ENCODE measurements at regions not wholly inside any gene's neighbourhood (a gene's known extent, or its start where the extent isn't known, plus 50 kb on each side); places are given as distances from the start of the nearest gene placed in this dataset.

- Mint-ChIP-seq H3K4me1 (no peaks in the 10 kb centered on the region), H3K36me3 (ENCODE audit: low read depth) (no peaks in the 10 kb centered on the region), H3K4me3 (no peak overlapping the region), H3K27ac (no peak overlapping the region), H3K27me3 (ENCODE audit: insufficient read depth) (no peaks in the 10 kb centered on the region), H3K9me3 (no peaks in the 10 kb centered on the region)
- Histone ChIP-seq H3K27ac (ENCODE audit: low read depth, low read length) (no peak overlapping the region), H3K4me1 (ENCODE audit: control insufficient read depth, insufficient read depth, low read length) (no peaks in the 10 kb centered on the region), H3K9me3 (ENCODE audit: control insufficient read depth, low read length) (no peaks in the 10 kb centered on the region), H3K27me3 (ENCODE audit: control insufficient read depth, insufficient read depth, low read length, poor library complexity, severe bottlenecking) (no peaks in the 10 kb centered on the region), H3K9ac (ENCODE audit: extremely low read depth, low read length, poor library complexity, severe bottlenecking) (no peak overlapping the region), H3K36me3 (ENCODE audit: control insufficient read depth, insufficient read depth, low read length) (no peaks in the 10 kb centered on the region), H3K4me3 (ENCODE audit: low read length) (no peak overlapping the region)
- TF ChIP-seq CTCF (conservative IDR thresholded peaks at IDR 0.05): no peak
- 93 to 100% methylated on average over 1 to 2 of the region's 2 CpGs for WGBS, 2 experiments (ENCODE audit: insufficient coverage in 1 of 2, insufficient read length in 1 of 2)
- no peak for DNase-seq
Observed at GRCh38 chr20:41984031-41984430, 365.9 kb upstream of the CHD6 start.

GRCh38 chr20:41983159-41983558 lies 365.0 kb upstream of the CHD6 start:
- H3K27me3 ChIP-seq (ENCODE audit: control insufficient read depth, insufficient read depth, low read length, poor library complexity, severe bottlenecking): no peaks in the 10 kb centered on the region
- 87 to 100% methylated on average over 2 to 4 of the region's 4 CpGs for WGBS, 2 experiments (ENCODE audit: insufficient coverage in 1 of 2, insufficient read length in 1 of 2)
- H3K27ac ChIP-seq (ENCODE audit: low read depth, low read length): no peak overlapping the region
- H3K9me3 ChIP-seq (ENCODE audit: control insufficient read depth, low read length): no peaks in the 10 kb centered on the region
- no peak for DNase-seq
- no peak overlapping the region for H3K9ac ChIP-seq (ENCODE audit: extremely low read depth, low read length, poor library complexity, severe bottlenecking)
- H3K36me3 ChIP-seq (ENCODE audit: control insufficient read depth, insufficient read depth, low read length): no peaks in the 10 kb centered on the region
- Mint-ChIP-seq H3K9me3 (no peaks in the 10 kb centered on the region), H3K27ac (no peak overlapping the region), H3K4me3 (no peak overlapping the region), H3K36me3 (ENCODE audit: low read depth) (no peaks in the 10 kb centered on the region), H3K27me3 (ENCODE audit: insufficient read depth) (no peaks in the 10 kb centered on the region), H3K4me1 (no peaks in the 10 kb centered on the region)
- H3K4me3 ChIP-seq (ENCODE audit: low read length): no peak overlapping the region
- no peak for TF ChIP-seq CTCF (conservative IDR thresholded peaks at IDR 0.05)
- no peaks in the 10 kb centered on the region for H3K4me1 ChIP-seq (ENCODE audit: control insufficient read depth, insufficient read depth, low read length)

- TF ChIP-seq CTCF (conservative IDR thresholded peaks at IDR 0.05): no peak
- Histone ChIP-seq H3K9me3 (ENCODE audit: control insufficient read depth, low read length) (no peaks in the 10 kb centered on the region), H3K4me3 (ENCODE audit: low read length) (no peak overlapping the region), H3K36me3 (ENCODE audit: control insufficient read depth, insufficient read depth, low read length) (no peaks in the 10 kb centered on the region), H3K27me3 (ENCODE audit: control insufficient read depth, insufficient read depth, low read length, poor library complexity, severe bottlenecking) (no peaks in the 10 kb centered on the region), H3K4me1 (ENCODE audit: control insufficient read depth, insufficient read depth, low read length) (no peaks in the 10 kb centered on the region), H3K9ac (ENCODE audit: extremely low read depth, low read length, poor library complexity, severe bottlenecking) (no peak overlapping the region), H3K27ac (ENCODE audit: low read depth, low read length) (no peak overlapping the region)
- Mint-ChIP-seq H3K4me3 (no peak overlapping the region), H3K36me3 (ENCODE audit: low read depth) (no peaks in the 10 kb centered on the region), H3K27ac (no peak overlapping the region), H3K9me3 (no peaks in the 10 kb centered on the region), H3K4me1 (no peaks in the 10 kb centered on the region), H3K27me3 (ENCODE audit: insufficient read depth) (no peaks in the 10 kb centered on the region)
- no peak for DNase-seq
- WGBS, 2 experiments (ENCODE audit: insufficient coverage in 1 of 2, insufficient read length in 1 of 2): 97 to 100% methylated on average over 2 to 3 of the region's 3 CpGs
Observed at GRCh38 chr20:41981746-41982145, 363.6 kb upstream of the CHD6 start.

All from endodermal cell (in vitro differentiated cells).